HL-60 (cell line): ENCODE measurements at regions not wholly inside any gene's neighbourhood (a gene's known extent, or its start where the extent isn't known, plus 50 kb on each side); places are given as distances from the start of the nearest gene placed in this dataset.

Experiments used
- CTCF ChIP-seq: IDR thresholded peaks from one replicate; pipeline ENCODE4 v1.5.1; 2011; ENCODE audit warnings: low read length, control low read depth, inconsistent platforms; ENCODE audit not compliant: insufficient read depth
- POLR2AphosphoS5 ChIP-seq: IDR thresholded peaks from 2 replicates; pipeline ENCODE4 v1.6.1; 2012; ENCODE audit warnings: low read depth

GRCh38 chr13:22061371-22061805, 390.5 kb downstream of the FGF9 start:
- TF ChIP-seq CTCF, result no peak
- no peak for TF ChIP-seq POLR2AphosphoS5
